ENCODE measurements at regions not wholly inside any gene's neighbourhood (a gene's known extent, or its start where the extent isn't known, plus 50 kb on each side); places are given as distances from the start of the nearest gene placed in this dataset.

GRCh38 chr2:224284134-224284946 is 117.6 kb downstream of the FAM124B start:
- ChIA-PET POLR2A (no interaction called here), CTCF (interaction anchor here (0.6 to 3.8 kb wide), 9 partner anchors 10 to 1371 kb away, joined by 3 to 54 read pairs (median 3); partner anchors contain the start of gene SERPINE2)
- TF ChIP-seq L3MBTL2 (conservative IDR thresholded peaks at IDR 0.05) (no peak), FOXM1 (IDR thresholded peaks at IDR 0.05; ENCODE audit: borderline replicate concordance) (no peak), ELF4 (IDR thresholded peaks at IDR 0.05) (no peak), BHLHE40 (IDR thresholded peaks at IDR 0.05; ENCODE audit: borderline replicate concordance) (no peak), SP1 (IDR thresholded peaks at IDR 0.05) (no peak), SUZ12 (IDR thresholded peaks at IDR 0.05) (no peak), FOXA1 (IDR thresholded peaks at IDR 0.05) (no peak), FOXK2 (IDR thresholded peaks at IDR 0.05) (no peak)
- TF ChIP-seq, protein P1, sequence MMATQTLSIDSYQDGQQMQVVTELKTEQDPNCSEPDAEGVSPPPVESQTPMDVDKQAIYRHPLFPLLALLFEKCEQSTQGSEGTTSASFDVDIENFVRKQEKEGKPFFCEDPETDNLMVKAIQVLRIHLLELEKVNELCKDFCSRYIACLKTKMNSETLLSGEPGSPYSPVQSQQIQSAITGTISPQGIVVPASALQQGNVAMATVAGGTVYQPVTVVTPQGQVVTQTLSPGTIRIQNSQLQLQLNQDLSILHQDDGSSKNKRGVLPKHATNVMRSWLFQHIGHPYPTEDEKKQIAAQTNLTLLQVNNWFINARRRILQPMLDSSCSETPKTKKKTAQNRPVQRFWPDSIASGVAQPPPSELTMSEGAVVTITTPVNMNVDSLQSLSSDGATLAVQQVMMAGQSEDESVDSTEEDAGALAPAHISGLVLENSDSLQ (IDR thresholded peaks at IDR 0.05), result no peak
- DNase-seq (ENCODE audit: extremely low spot score), result peak; percentile 9

DNA sequence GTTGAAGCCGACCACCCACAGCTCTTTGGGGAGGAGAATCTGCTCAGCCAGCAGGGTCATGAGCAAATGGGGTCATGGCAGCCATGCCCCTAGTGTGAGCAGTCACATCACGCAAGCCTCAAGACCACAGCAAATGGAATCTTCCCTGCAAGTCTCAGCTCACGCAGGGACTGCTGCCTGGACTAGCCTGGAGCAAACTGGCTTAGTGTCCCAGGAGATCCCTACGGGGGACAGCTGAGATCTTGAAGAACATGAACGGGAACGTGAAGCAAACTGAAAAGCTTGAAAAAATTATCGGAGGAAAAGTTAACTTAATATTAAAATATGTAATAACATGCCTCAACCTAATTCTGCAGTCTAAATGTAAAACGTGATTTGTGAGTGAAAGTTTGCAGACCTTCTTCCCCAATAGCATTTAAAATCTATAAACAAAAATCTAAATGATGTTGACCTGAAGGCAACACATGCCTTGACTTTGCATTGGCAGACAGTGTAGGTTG is 118.4 kb downstream of the FAM124B start:
- ChIA-PET CTCF (interaction anchor here (0.7 to 3.8 kb wide), 4 partner anchors 9 to 320 kb away, joined by 3 to 54 read pairs (median 4); no protein-coding TSS in a partner anchor), POLR2A (no interaction called here)
- DNase-seq (ENCODE audit: extremely low spot score), result no peak
- TF ChIP-seq ELF4 (IDR thresholded peaks at IDR 0.05) (no peak), ARNT (IDR thresholded peaks at IDR 0.05) (no peak), SUZ12 (IDR thresholded peaks at IDR 0.05) (no peak), L3MBTL2 (conservative IDR thresholded peaks at IDR 0.05) (no peak), NFRKB (IDR thresholded peaks at IDR 0.05) (no peak)

GRCh38 chr2:224281374-224281773 is 120.5 kb downstream of the FAM124B start:
- POLR2A ChIA-PET, result no interaction called here
- CTCF ChIA-PET, result interaction anchor here (3.8 kb wide), 1 partner anchor 288 kb away, joined by 54 read pairs; no protein-coding TSS in a partner anchor
- TF ChIP-seq SP1 (IDR thresholded peaks at IDR 0.05) (no peak), L3MBTL2 (conservative IDR thresholded peaks at IDR 0.05) (no peak), BHLHE40 (IDR thresholded peaks at IDR 0.05; ENCODE audit: borderline replicate concordance) (no peak), CTBP1 (IDR thresholded peaks at IDR 0.05; ENCODE audit: borderline replicate concordance) (no peak), ELF4 (IDR thresholded peaks at IDR 0.05) (no peak), TARDBP (IDR thresholded peaks at IDR 0.05) (no peak), FOXM1 (IDR thresholded peaks at IDR 0.05; ENCODE audit: borderline replicate concordance) (no peak), FOXK2 (IDR thresholded peaks at IDR 0.05) (no peak), SUZ12 (IDR thresholded peaks at IDR 0.05) (no peak), LEF1 (IDR thresholded peaks at IDR 0.05; ENCODE audit: borderline replicate concordance) (no peak), ARNT (IDR thresholded peaks at IDR 0.05) (no peak), ZNF384 (IDR thresholded peaks at IDR 0.05) (no peak), FOXA1 (IDR thresholded peaks at IDR 0.05) (no peak), HDGF (IDR thresholded peaks at IDR 0.05; ENCODE audit: borderline replicate concordance) (no peak), NFRKB (IDR thresholded peaks at IDR 0.05) (no peak)
- TF ChIP-seq, protein P1 (IDR thresholded peaks at IDR 0.05), result no peak
- no peak for DNase-seq (ENCODE audit: extremely low spot score)

DNA sequence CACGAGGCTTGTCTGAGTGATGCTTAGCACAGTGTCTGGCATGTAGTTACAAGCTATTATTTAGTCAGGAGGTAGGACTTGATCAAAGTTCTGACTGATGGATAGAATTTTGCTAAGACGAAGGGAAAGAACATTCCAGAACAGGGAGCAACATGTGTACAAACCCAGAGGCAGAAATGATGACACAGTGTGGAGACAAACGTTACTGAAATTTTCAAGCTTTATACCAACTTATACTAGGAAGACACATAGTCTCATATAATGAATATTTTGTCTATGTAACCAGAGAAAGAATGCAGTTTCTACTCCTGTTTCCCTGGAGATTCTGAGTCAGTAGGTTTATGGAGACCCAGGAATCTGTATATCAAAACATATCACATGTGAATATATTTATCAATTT is 123.4 kb downstream of the FAM124B start:
- TF ChIP-seq HDGF (IDR thresholded peaks at IDR 0.05; ENCODE audit: borderline replicate concordance), result no peak
- no peak for TF ChIP-seq ZNF384 (IDR thresholded peaks at IDR 0.05)
- TF ChIP-seq TARDBP (IDR thresholded peaks at IDR 0.05), result no peak
- no peak for TF ChIP-seq ARNT (IDR thresholded peaks at IDR 0.05)
- TF ChIP-seq LEF1 (IDR thresholded peaks at IDR 0.05; ENCODE audit: borderline replicate concordance), result no peak
- TF ChIP-seq L3MBTL2 (conservative IDR thresholded peaks at IDR 0.05), result no peak
- TF ChIP-seq SUZ12 (IDR thresholded peaks at IDR 0.05), result no peak
- no peak for TF ChIP-seq NFRKB (IDR thresholded peaks at IDR 0.05)
- POLR2A ChIA-PET, result no interaction called here
- CTCF ChIA-PET, result interaction anchor here (0.5 kb wide), 1 partner anchor 55 kb away, joined by 3 read pairs; no protein-coding TSS in a partner anchor
- no peak for DNase-seq (ENCODE audit: extremely low spot score)

DNA sequence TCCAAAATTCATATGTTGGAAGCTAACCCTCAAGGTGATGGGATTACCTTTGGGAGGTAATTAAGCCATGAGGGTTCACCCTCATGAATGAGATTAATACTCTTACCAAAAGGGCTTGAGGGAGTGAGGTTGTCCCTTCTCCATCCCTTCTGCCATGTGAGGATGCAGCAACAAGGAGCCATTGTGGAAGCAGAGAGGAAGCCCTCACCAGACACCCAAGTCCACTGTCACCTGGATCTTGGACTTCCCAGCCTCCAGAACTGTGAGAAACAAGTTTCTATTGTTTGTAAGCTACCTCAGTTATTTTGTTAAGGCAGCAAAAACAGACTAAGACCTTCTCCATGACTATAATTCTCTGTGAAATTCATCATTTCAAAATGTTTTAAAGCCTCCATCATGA is 125.7 kb downstream of the FAM124B start:
- DNase-seq (ENCODE audit: extremely low spot score), result no peak
- ChIA-PET CTCF (no interaction called here), POLR2A (no interaction called here)
- no peak for TF ChIP-seq ARNT (IDR thresholded peaks at IDR 0.05)
- TF ChIP-seq ZNF384 (IDR thresholded peaks at IDR 0.05), result no peak
- TF ChIP-seq TARDBP (IDR thresholded peaks at IDR 0.05), result no peak
- TF ChIP-seq L3MBTL2 (conservative IDR thresholded peaks at IDR 0.05), result no peak
- TF ChIP-seq SUZ12 (IDR thresholded peaks at IDR 0.05), result no peak
- no peak for TF ChIP-seq FOXK2 (IDR thresholded peaks at IDR 0.05)
- no peak for TF ChIP-seq NFRKB (IDR thresholded peaks at IDR 0.05)
- no peak for TF ChIP-seq FOXM1 (IDR thresholded peaks at IDR 0.05; ENCODE audit: borderline replicate concordance)
- no peak for TF ChIP-seq HDGF (IDR thresholded peaks at IDR 0.05; ENCODE audit: borderline replicate concordance)
- no peak for TF ChIP-seq CTBP1 (IDR thresholded peaks at IDR 0.05; ENCODE audit: borderline replicate concordance)
- no peak for TF ChIP-seq SP1 (IDR thresholded peaks at IDR 0.05)
- no peak for TF ChIP-seq LEF1 (IDR thresholded peaks at IDR 0.05; ENCODE audit: borderline replicate concordance)
- TF ChIP-seq ELF4 (IDR thresholded peaks at IDR 0.05), result no peak
- TF ChIP-seq, protein P1 (IDR thresholded peaks at IDR 0.05), result no peak

Data from HEK293T (cell line).